Kidney capillary endothelial cell (primary cell): ENCODE measurements at regions not wholly inside any gene's neighbourhood (a gene's known extent, or its start where the extent isn't known, plus 50 kb on each side); places are given as distances from the start of the nearest gene placed in this dataset.

Experiments used
- DNase-seq: peaks from one replicate; pipeline ENCODE4 v3.0.0-alpha.2; 2018; ENCODE audit warnings: low spot score

GRCh38 chr2:14910654-14911053 lies 278.1 kb downstream of the LRATD1 start:
- no peak for DNase-seq

- DNase-seq: no peak
These were observed 283.5 kb downstream of the LRATD1 start for GRCh38 chr2:14915983-14916382.

GRCh38 chr2:14923820-14924580 lies 291.5 kb downstream of the LRATD1 start:
- no peak for DNase-seq

DNA sequence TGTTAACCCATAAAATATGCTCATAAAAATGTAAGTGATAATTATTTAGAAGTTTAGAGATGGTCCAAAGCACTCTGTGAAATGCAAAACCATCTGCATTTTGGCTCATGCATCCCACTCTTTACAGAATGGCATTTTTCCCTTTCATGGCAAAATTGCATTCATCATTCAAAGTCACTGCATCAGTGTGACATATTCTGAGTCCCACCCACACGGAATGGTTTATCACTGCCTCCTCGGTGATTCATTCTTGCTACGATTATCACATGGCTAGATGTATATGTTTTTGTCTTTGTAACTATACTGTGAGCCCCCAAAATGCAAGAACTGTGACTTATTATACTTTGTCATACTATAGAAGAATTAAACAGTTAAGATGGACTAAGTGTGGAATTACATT lies 293.0 kb downstream of the LRATD1 start:
- DNase-seq: no peak

- peak; percentile 17 for DNase-seq
These were observed 294.6 kb downstream of the LRATD1 start for GRCh38 chr2:14927021-14927564.

DNA sequence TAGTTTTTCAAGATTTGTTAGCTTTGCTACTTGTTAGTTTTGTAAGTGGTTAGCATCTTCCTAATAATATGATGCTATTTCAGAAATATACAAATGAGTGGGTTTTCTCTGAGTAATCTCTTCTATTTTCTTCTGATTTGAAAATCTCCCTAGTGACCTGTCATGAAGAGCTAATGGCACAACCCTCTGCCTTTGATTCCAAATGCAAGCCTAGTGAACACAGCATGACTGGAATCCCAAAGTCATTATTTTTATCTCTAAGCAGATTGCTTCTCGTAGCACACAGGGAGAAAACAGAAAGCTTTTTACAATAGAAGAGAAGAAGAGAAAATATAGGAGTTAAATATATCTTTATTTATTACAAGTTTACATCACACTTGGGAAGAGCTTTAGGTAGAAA lies 295.5 kb downstream of the LRATD1 start:
- no peak for DNase-seq

DNA sequence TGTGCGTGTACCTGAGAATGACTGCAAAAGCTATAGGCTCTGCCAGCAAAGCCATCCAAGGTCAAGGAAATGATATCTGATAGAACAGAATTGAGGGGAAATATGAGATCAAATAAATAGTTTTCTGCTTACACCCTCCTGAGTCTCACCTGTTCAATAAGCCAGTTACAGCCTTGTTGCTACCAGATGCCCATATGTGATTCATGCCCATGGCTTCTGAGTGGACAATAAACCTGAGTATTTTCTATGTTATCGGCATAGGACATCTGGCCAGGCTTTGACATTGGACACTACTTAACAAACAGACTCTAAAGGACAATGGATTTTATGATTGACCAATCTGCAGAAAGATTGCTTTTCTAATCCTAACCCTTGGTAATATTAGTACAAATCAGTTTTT lies 297.9 kb downstream of the LRATD1 start:
- no peak for DNase-seq

DNA sequence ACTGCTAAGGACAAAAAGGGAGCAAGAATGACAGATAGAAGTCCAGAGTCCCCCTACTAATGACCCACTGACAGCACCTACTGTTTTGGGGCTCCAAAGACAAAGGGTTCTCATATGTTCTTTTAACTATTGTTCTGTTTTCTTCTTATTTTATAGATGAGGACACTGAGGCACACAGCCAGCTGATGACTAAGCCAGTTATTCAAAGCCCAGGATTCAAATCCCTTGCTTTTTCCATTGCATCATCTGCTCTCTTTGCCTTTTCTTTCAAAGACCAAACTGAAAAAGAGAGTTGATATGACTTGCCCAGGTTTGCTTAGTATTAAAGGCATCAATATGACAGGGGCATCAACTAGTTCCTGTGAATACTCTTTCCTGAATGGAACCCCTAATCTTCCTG lies 299.8 kb downstream of the LRATD1 start:
- no peak for DNase-seq

- DNase-seq: no peak
These were observed 301.2 kb downstream of the LRATD1 start for GRCh38 chr2:14933753-14934152.

GRCh38 chr2:14936426-14936825 lies 303.9 kb downstream of the LRATD1 start:
- no peak for DNase-seq

DNA sequence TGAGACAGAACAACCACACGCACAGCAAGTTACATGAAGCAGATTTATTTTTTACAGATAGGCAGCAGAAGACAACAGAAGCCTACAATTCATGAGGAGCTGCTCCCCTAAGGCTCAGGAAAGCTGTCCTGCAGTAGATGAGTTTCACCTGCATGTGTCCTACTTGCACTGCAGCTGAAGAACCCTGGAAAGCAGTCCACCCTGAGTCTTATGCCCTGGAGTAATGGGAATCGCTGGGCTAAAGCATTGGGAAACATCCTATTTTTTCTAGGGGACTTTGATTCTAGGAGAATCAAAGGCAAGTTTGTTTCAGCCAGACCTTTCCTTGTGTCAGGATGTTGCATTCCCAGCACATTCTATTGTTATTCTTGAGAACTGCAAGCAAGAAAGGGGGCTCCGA lies 304.8 kb downstream of the LRATD1 start:
- no peak for DNase-seq

DNA sequence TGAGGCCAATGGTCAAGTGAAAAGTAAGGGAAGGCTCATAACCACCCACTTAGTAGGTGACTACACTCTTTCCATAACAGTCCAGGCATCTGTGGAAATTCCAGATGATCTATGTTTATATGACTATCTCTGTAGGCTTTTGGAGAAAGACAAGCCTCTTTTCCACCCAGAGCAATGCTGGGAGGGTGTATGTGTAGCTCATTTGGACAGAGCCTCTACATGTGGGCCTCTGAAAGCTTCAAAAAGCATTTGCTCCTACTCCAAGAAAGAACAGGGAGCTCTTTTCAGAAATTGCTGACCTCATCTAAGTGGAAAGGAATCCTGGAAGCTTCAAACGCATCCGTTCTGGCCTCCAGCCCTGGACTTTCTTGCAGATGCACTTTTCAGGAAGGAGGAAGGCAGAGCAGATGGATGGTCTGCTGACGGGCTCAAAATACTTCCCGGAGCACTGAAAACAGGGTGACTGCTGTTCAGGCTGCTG lies 308.7 kb downstream of the LRATD1 start:
- no peak for DNase-seq

GRCh38 chr2:14942987-14943386 lies 310.5 kb downstream of the LRATD1 start:
- no peak for DNase-seq

DNA sequence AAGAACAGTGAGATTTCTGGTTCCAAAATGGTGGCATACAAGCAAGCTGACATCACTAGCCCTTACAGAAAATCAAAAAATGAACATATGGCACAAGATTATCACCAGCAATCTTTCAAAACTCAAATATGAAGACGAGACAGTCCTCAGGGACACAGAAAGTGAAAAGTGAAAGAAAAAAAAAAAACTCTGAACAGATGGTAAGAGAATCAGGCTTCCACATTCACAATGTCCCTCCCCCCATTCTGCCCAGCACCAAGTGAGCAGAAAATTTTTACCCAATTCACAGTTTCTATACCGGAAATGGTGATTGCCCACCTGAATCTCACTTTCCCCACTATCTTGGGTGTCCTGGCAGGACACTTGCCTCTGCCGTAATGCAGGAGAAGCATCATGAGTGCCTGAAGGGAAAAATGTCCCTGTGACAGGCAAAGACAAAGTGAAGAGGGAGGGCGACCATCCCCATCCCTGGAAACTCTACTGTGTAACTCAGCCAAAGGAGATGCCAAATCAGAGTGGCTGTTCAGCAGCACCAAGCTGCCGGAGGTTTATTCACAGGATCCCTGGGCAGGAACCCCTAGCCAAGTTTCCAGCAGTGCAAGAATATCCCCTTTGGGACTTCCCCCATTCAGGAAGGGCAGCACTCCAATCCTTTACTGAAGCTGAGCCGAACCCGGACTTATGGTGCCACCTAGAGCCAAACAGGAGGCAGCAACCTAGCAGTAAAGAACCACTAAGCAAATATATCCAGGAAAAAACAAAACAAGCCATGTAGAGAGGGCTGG lies 312.2 kb downstream of the LRATD1 start:
- DNase-seq: no peak

GRCh38 chr2:14951569-14952285 lies 319.2 kb downstream of the LRATD1 start:
- no peak for DNase-seq

DNA sequence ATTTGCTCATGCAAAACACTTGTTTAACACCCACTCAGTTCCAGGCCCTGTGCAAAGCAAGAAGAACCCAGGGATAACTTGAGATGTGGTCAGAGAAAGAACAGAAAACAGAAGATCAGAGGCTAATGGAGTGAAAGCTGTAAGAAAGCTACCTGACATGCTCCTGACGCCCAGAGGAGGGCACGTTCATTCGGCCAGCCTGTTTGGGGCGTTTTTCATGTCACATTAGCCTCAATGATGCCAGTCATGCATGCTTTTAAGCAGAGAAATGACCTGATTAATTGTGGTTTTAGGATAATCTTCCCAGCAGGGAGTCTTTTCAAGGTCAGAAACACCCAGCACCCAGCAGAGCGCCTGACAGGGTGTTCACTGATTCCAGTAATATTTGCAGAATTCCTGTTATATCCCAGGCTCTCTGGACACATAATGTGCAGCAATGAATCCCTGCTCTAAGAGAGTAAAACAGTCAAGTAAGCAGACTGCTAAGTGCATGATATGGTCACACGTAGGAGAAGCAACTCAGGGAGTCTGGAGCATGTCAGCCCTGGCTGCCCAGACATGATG lies 320.0 kb downstream of the LRATD1 start:
- DNase-seq: no peak

DNA sequence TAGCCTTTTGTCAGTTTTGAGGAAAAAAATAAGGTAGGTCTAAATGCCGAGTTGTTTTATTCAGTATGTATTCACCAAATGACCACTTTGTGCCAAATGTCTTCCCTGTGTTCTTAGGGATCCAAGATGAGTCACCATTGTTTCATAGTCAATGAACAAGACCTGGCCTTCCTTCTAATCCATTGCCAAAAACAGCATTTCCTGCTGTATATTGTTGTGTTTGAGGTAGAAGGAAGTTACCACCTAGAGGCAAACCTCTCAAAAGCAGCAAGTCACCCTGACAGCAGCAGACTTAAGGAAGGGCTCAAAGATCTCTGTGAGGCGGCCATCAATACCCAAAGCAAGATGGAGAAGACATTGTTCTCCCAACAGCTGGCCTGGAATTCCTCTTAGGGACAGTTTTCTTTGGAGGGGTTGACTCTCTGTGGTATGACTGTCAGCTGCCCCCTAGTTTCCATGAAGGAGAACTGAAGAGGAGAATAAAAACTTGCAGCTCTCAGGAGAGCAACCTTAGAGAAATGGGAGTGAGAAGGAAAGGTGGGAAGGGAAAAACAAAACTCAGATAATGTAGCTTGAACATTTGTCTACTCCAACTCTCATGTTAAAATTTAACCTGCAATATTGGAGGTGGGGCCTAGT lies 328.3 kb downstream of the LRATD1 start:
- DNase-seq: peak; percentile 86

GRCh38 chr2:14967729-14968128 lies 335.2 kb downstream of the LRATD1 start:
- DNase-seq: no peak

- peak; percentile 39 for DNase-seq
These were observed 342.9 kb downstream of the LRATD1 start for GRCh38 chr2:14975381-14975780.

GRCh38 chr2:14977021-14977420 lies 344.5 kb downstream of the LRATD1 start:
- no peak for DNase-seq

GRCh38 chr2:14978845-14979244 lies 346.3 kb downstream of the LRATD1 start:
- no peak for DNase-seq

- no peak for DNase-seq
These were observed 350.3 kb downstream of the LRATD1 start for GRCh38 chr2:14982790-14983189.
